NCI-H446 treated with DMSO at 0.1 percent for 48 hours (cell line): ENCODE measurements at regions not wholly inside any gene's neighbourhood (a gene's known extent, or its start where the extent isn't known, plus 50 kb on each side); places are given as distances from the start of the nearest gene placed in this dataset.

Experiments used
- DNase-seq: peaks from one replicate; lab custom pipeline; 2025; lab: John Stamatoyannopoulos, UW

GRCh38 chr2:196587056-196587455 is 52.5 kb upstream of the CCDC150 start:
- DNase-seq: no peak

GRCh38 chr2:196587739-196588138 is 51.8 kb upstream of the CCDC150 start:
- DNase-seq: no peak

GRCh38 chr2:196589419-196589818 is 50.1 kb upstream of the CCDC150 start:
- DNase-seq: no peak
